Ishikawa (cell line): ENCODE measurements at regions not wholly inside any gene's neighbourhood (a gene's known extent, or its start where the extent isn't known, plus 50 kb on each side); places are given as distances from the start of the nearest gene placed in this dataset.

Experiments used
- CEBPB ChIP-seq: IDR thresholded peaks from 2 replicates; pipeline ENCODE4 v1.6.1; 2012
- CREB1 ChIP-seq: IDR thresholded peaks from 2 replicates; pipeline ENCODE4 v1.6.1; 2012; ENCODE audit warnings: low read depth
- EGR1 ChIP-seq: IDR thresholded peaks from 2 replicates; pipeline ENCODE4 v1.6.1; 2012
- EP300 ChIP-seq: IDR thresholded peaks from 2 replicates; pipeline ENCODE4 v1.6.1; 2012; ENCODE audit warnings: borderline replicate concordance
- MAX ChIP-seq: IDR thresholded peaks from 2 replicates; pipeline ENCODE4 v1.6.1; 2012
- RAD21 ChIP-seq: IDR thresholded peaks from 2 replicates; pipeline ENCODE4 v1.6.1; 2012; ENCODE audit warnings: low read depth
- TAF1 ChIP-seq: IDR thresholded peaks from 2 replicates; pipeline ENCODE4 v1.6.1; 2012; ENCODE audit warnings: low read depth, mild to moderate bottlenecking
- TEAD4 ChIP-seq: IDR thresholded peaks from 2 replicates; pipeline ENCODE4 v1.6.1; 2012
- YY1 ChIP-seq: IDR thresholded peaks from 2 replicates; pipeline ENCODE4 v1.6.1; 2012; ENCODE audit warnings: low read depth
- ZBTB7A ChIP-seq: IDR thresholded peaks from 2 replicates; pipeline ENCODE4 v1.6.1; 2012; ENCODE audit warnings: low read depth
- TF ChIP-seq, protein P1 (sequence below): IDR thresholded peaks from 2 replicates; pipeline ENCODE4 v1.6.1; 2012; ENCODE audit warnings: low read depth, mild to moderate bottlenecking

DNA sequence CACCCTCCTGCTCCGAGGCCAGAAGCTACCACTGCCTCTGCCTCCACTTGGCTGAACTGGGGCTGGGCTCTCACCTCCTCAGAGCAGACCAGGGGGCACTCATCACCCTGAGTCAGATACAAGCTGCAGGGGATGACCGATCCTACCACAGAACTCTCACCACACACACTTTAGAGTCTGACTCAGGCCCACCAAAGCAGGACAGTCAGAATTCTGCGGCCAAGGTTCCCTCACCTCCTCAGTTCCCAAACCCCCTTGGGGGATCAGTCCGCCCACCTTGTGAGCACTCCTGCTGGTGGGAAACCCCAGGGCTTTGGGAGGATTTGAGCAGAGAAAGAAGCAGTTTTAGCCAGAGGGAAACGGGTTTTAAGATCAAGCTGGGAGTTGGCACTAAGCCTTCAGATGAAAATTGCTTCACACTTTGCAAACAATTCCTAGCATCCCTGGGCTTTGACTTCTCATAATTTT lies 587.8 kb upstream of the JAG1 start:
- TF ChIP-seq TAF1 (no peak), MAX (no peak), TEAD4 (no peak), EGR1 (no peak), ZBTB7A (no peak), CREB1 (no peak), CEBPB (no peak), RAD21 (no peak), YY1 (no peak), EP300 (no peak)
- TF ChIP-seq, protein P1, sequence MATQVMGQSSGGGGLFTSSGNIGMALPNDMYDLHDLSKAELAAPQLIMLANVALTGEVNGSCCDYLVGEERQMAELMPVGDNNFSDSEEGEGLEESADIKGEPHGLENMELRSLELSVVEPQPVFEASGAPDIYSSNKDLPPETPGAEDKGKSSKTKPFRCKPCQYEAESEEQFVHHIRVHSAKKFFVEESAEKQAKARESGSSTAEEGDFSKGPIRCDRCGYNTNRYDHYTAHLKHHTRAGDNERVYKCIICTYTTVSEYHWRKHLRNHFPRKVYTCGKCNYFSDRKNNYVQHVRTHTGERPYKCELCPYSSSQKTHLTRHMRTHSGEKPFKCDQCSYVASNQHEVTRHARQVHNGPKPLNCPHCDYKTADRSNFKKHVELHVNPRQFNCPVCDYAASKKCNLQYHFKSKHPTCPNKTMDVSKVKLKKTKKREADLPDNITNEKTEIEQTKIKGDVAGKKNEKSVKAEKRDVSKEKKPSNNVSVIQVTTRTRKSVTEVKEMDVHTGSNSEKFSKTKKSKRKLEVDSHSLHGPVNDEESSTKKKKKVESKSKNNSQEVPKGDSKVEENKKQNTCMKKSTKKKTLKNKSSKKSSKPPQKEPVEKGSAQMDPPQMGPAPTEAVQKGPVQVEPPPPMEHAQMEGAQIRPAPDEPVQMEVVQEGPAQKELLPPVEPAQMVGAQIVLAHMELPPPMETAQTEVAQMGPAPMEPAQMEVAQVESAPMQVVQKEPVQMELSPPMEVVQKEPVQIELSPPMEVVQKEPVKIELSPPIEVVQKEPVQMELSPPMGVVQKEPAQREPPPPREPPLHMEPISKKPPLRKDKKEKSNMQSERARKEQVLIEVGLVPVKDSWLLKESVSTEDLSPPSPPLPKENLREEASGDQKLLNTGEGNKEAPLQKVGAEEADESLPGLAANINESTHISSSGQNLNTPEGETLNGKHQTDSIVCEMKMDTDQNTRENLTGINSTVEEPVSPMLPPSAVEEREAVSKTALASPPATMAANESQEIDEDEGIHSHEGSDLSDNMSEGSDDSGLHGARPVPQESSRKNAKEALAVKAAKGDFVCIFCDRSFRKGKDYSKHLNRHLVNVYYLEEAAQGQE: no peak
